ENCODE measurements at regions not wholly inside any gene's neighbourhood (a gene's known extent, or its start where the extent isn't known, plus 50 kb on each side); places are given as distances from the start of the nearest gene placed in this dataset.

DNA sequence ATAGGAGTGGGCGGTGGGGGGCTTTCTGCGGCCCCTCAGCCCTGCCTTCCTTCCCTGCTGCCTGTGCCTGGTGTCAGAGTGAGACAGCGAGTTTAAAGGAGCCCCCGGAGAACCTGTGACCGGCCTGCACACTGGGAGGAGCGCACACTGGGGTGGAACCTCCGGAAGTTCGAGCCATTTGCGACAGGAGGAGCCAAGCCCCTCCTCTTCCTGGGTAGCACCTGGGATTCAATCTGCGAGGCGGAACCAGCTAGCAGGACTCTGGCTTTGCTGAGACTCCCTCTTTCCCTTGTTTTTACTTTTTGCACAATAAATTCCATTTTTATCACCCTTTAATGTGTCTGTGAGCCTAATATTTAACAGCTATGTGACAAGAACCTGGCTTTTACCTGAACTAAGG, 540.6 kb downstream of the NPHP4 start:
- DNase-seq (ENCODE audit: low spot score) (no peak), ATAC-seq (no peak)
- intact Hi-C loops (cut with DNase I): no loop called here

DNA sequence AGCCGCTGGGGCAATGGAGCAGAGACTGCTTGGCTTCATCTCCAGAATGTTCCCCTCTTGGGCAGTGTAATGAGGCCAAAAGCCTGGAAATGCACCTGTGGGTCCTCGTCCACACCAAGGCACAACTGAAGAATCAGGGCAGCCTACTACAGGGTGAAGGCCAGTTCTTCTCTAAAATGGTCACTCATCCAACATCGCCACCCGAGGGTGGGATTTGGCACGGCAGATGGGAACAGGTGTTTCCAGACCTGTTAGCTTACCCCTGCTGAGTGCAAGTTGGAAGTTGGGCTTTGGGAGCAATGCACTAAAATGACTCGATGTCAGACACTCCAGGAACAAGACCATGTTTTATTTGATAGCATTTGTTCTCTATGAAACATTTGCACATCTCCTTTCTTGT, 543.7 kb downstream of the NPHP4 start:
- ATAC-seq (no peak), DNase-seq (ENCODE audit: low spot score) (no peak)
- intact Hi-C loops (cut with DNase I): no loop called here

DNA sequence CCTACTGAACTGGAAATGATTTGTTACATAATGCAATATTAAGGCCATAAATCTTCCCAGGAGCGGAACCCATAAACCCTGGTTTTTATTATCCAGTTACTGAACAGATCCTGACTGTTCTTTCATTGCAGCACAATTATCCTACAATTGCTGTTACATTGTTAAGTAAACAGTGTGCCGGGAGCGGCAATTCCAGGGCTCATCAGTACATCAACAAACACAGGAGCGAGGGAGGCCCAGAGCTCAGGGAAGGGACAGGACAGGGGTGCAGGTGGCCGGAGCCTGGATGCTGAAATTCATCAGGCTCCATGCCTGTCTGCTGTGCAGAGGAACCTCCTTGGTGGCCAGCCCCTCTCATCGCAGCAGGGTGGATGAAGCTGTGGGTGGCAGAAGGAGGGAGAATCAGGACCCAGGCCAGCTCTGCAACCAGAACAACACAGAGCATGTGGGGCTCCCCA, 544.7 kb downstream of the NPHP4 start:
- intact Hi-C loops (cut with DNase I): no loop called here
- ATAC-seq: no peak
- DNase-seq (ENCODE audit: low spot score): no peak

DNA sequence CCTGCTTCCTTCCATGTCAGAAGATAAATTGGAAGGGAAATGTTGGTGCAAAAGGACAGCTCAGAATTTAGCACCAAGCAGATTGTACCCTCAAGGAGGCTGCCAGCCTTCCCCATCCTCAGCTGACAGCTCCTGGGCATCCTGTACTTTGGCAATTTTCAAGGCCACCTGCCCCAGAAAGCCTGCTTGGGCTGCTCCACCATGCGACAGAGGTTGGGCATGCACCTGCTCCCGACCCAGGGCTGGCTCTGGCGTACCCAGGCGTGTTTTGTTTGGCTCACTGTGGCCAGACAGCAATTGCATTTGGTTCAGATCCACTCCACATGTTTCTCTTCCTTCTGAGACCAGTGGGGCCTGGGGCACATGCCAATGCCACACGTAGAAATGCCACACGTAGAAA, 547.8 kb downstream of the NPHP4 start:
- intact Hi-C loops (cut with DNase I): no loop called here
- no peak for ATAC-seq
- DNase-seq (ENCODE audit: low spot score): no peak

- no peak for DNase-seq (ENCODE audit: low spot score)
- no peak for ATAC-seq
- intact Hi-C loops (cut with DNase I): no loop called here
These were observed 555.4 kb downstream of the NPHP4 start for GRCh38 chr1:5436808-5437207.

DNA sequence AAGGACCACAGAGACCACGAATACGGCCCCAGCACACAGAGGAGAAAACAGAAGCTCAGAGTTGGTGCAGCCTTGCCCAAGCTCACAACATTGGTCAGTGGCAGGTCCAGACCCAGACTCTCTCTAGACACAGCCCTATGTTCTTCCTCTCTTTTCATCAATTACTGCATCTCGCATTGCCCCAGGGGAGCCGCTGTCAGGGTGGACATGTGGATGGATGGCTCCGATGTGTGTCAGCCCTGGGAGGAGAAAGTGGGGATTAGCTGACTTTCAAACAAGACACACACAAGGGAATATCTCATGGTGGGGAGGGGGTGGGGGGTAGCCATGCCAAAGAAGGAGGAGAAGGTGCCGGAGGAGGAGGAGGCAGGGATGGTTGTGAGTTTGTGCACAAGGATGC, 556.8 kb downstream of the NPHP4 start:
- DNase-seq (ENCODE audit: low spot score) (no peak), ATAC-seq (no peak)
- intact Hi-C loops (cut with DNase I): no loop called here

DNA sequence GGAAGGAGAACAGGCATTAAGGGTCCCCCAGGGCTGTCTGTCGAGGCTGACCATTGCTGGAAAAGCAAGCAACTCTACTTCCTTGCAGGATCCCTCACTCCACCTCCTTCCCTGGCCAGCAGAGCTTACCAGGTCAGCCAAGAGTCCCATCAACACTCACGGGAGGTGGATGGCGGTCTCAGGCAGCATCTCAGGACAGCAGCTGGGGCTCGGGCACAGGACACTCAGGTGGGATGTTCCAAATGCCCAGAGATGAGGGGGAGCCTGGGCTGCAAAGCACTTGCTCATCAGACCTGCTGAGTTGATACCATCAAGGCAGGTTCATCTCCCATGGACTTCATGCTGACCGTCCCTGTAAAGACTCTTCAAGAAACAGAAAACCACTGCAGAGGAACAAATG, 559.8 kb downstream of the NPHP4 start:
- intact Hi-C loops (cut with DNase I): no loop called here
- DNase-seq (ENCODE audit: low spot score) (no peak), ATAC-seq (no peak)

GRCh38 chr1:5430911-5431697, 561.1 kb downstream of the NPHP4 start:
- ATAC-seq (no peak), DNase-seq (ENCODE audit: low spot score) (no peak)
- intact Hi-C loops (cut with DNase I): no loop called here

DNA sequence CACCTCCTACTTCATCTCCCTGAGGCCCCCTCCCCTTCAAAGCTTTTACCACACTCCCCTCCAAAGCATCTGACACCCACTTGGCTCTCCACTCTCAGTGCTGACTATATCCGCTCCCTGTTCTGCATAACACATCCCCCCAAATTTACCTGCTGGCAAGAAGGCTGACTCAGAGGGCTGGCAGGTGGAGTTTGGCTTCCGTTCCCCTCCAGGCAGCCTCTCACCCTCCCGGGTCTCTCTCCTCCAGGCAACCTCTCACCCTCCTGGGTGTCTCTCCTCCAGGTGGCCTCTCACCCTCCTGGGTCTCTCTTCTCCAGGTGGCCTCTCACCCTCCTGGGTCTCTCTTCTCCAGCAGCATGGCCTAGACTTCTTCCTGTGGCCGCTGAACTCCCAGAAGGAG, 562.1 kb downstream of the NPHP4 start:
- intact Hi-C loops (cut with DNase I): no loop called here
- DNase-seq (ENCODE audit: low spot score) (no peak), ATAC-seq (no peak)

- DNase-seq (ENCODE audit: low spot score): no peak
- intact Hi-C loops (cut with DNase I): no loop called here
- ATAC-seq: no peak
These were observed 563.9 kb downstream of the NPHP4 start for GRCh38 chr1:5428351-5428750.

- DNase-seq (ENCODE audit: low spot score) (no peak), ATAC-seq (no peak)
- intact Hi-C loops (cut with DNase I): no loop called here
These were observed 565.1 kb downstream of the NPHP4 start for GRCh38 chr1:5427026-5427613.

- ATAC-seq (no peak), DNase-seq (ENCODE audit: low spot score) (no peak)
- intact Hi-C loops (cut with DNase I): no loop called here
These were observed 567.2 kb downstream of the NPHP4 start for GRCh38 chr1:5424802-5425703.

DNA sequence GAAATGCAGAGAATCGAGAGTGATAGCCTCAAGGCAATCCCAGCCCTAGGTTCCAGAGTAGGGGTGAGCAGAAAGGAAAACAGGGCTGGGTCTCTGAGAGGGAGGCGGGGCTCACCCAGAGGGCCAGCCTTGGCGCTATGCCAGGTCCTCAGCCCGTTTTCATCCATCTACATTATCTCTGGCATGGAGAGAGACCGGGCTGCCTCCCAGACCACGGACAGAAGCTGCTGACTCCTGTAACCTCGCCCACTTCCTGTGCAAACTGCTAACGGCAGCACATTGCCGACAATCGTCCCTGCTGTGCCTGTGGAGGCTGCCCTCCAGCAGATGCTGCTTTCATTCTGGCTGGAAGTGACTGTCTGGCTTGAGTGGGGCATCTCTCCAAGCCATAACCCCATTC, 569.1 kb downstream of the NPHP4 start:
- no peak for DNase-seq (ENCODE audit: low spot score)
- ATAC-seq: no peak
- intact Hi-C loops (cut with DNase I): no loop called here

- ATAC-seq (no peak), DNase-seq (ENCODE audit: low spot score) (no peak)
- intact Hi-C loops (cut with DNase I): no loop called here
These were observed 572.7 kb downstream of the NPHP4 start for GRCh38 chr1:5419501-5419900.

DNA sequence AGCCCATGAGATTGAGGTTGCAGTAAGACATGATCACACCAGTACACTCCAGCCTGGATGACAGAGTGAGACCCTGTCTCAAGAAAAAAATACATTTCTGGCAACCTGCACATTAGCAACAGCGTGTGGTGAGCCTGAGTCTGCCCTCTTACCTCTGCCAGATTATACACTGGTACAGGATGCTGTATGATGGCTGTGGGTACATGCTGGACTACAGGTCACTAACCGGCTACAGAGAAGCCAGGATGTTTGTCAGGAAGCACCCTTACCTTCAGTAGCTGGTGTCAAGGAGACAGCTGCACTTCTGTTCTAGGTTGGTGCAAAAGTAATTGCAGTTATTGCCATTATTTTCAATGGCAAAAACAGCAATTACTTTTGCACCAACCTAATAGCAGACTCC, 575.7 kb downstream of the NPHP4 start:
- DNase-seq (ENCODE audit: low spot score) (no peak), ATAC-seq (no peak)
- intact Hi-C loops (cut with DNase I): no loop called here

GRCh38 chr1:5415606-5416005, 576.6 kb downstream of the NPHP4 start:
- intact Hi-C loops (cut with DNase I): no loop called here
- DNase-seq (ENCODE audit: low spot score) (no peak), ATAC-seq (no peak)

GRCh38 chr1:5410652-5411051, 581.6 kb downstream of the NPHP4 start:
- intact Hi-C loops (cut with DNase I): no loop called here
- DNase-seq (ENCODE audit: low spot score) (no peak), ATAC-seq (no peak)

- DNase-seq (ENCODE audit: low spot score): no peak
- intact Hi-C loops (cut with DNase I): no loop called here
- ATAC-seq: no peak
These were observed 583.8 kb downstream of the NPHP4 start for GRCh38 chr1:5408401-5408800.

- intact Hi-C loops (cut with DNase I): no loop called here
- ATAC-seq (no peak), DNase-seq (ENCODE audit: low spot score) (no peak)
These were observed 587.0 kb downstream of the NPHP4 start for GRCh38 chr1:5405263-5405662.

Data from sciatic nerve (tissue), 2 donors.